IMR-90 (cell line): ENCODE measurements at regions not wholly inside any gene's neighbourhood (a gene's known extent, or its start where the extent isn't known, plus 50 kb on each side); places are given as distances from the start of the nearest gene placed in this dataset.
"Not testable (repeated sequence)": the region's sequence is repeated elsewhere in the genome, so short reads cannot be mapped to it uniquely, and the experiment has no call there.

Experiments
- BHLHE40 ChIP-seq: fragments of 150-350 bp; IDR thresholded peaks from 2 replicates; pipeline ENCODE4 v1.6.1; 2016; ENCODE audit warnings: mild to moderate bottlenecking, low read depth, low read length
- CEBPB ChIP-seq: IDR thresholded peaks from 2 replicates; pipeline ENCODE4 v1.6.1; 2012; ENCODE audit warnings: low read depth, low read length, improper control_type of control experiment
- CHD1 ChIP-seq: IDR thresholded peaks from 2 replicates; pipeline ENCODE4 v1.6.1; 2012; ENCODE audit warnings: low read depth, low read length, improper control_type of control experiment
- CTCF ChIP-seq: conservative IDR thresholded peaks from 2 replicates; pipeline ENCODE4 v1.5.1; 2012; ENCODE audit warnings: mild to moderate bottlenecking, low read depth, low read length, improper control_type of control experiment
- ELK1 ChIP-seq: fragments of 150-350 bp; IDR thresholded peaks from 2 replicates; pipeline ENCODE4 v1.6.1; 2016; ENCODE audit warnings: low read depth, mild to moderate bottlenecking, low read length, moderate library complexity, borderline replicate concordance
- FOS ChIP-seq: fragments of 150-350 bp; IDR thresholded peaks from 2 replicates; pipeline ENCODE4 v1.6.1; 2016; ENCODE audit warnings: low read depth, low read length
- MXI1 ChIP-seq: IDR thresholded peaks from 2 replicates; pipeline ENCODE4 v1.6.1; 2012; ENCODE audit warnings: low read depth, mild to moderate bottlenecking, low read length, moderate library complexity, borderline replicate concordance
- POLR2A ChIP-seq: IDR thresholded peaks from 2 replicates; pipeline ENCODE4 v1.6.1; 2012; ENCODE audit warnings: mild to moderate bottlenecking, low read depth, low read length
- RAD21 ChIP-seq: IDR thresholded peaks from 2 replicates; pipeline ENCODE4 v1.6.1; 2012; ENCODE audit warnings: low read length, improper control_type of control experiment
- RCOR1 ChIP-seq: IDR thresholded peaks from 2 replicates; pipeline ENCODE4 v1.6.1; 2012; ENCODE audit warnings: mild to moderate bottlenecking, low read length, improper control_type of control experiment; ENCODE audit not compliant: insufficient replicate concordance
- RFX5 ChIP-seq: IDR thresholded peaks from 2 replicates; pipeline ENCODE4 v1.8.0; 2012; ENCODE audit warnings: low read depth, mild to moderate bottlenecking, low read length, moderate library complexity
- SMC3 ChIP-seq: fragments of 150-350 bp; IDR thresholded peaks from 2 replicates; pipeline ENCODE4 v1.6.1; 2016; ENCODE audit warnings: low read depth, mild to moderate bottlenecking, antibody characterized with exemption, low read length, moderate library complexity

- not testable (repeated sequence) for TF ChIP-seq CEBPB, MXI1, CTCF, POLR2A, RFX5, FOS, RCOR1, RAD21, BHLHE40, ELK1, CHD1, SMC3
Observed at GRCh38 chr7:149930374-149931068, 56.8 kb downstream of the ATP6V0E2 start.
